Esophagus squamous epithelium (tissue), 4 donors: ENCODE measurements at regions not wholly inside any gene's neighbourhood (a gene's known extent, or its start where the extent isn't known, plus 50 kb on each side); places are given as distances from the start of the nearest gene placed in this dataset.

Experiments used
- POLR2A ChIP-seq, 4 donors: fragments of 450-650 bp; IDR thresholded peaks; one replicate each; pipeline ENCODE4 v1.6.1; 2017; ENCODE audit warnings: antibody characterized with exemption in 4 of 4, mild to moderate bottlenecking in 4 of 4, moderate library complexity in 3 of 4
- TF ChIP-seq, protein P1 (sequence below), 6 experiments: fragments of 450-650 bp in 4 of 6; fragments of 200-600 bp in 2 of 6; sonication (generic) in 2 of 6; IDR thresholded peaks; one replicate each; pipeline ENCODE4 v1.5.1; 2016 to 2019; ENCODE audit warnings: antibody characterized with exemption in 6 of 6, mild to moderate bottlenecking in 4 of 6, moderate library complexity in 4 of 6

GRCh38 chr6:164122109-164122508 is 707.6 kb downstream of the QKI start:
- TF ChIP-seq, protein P1, sequence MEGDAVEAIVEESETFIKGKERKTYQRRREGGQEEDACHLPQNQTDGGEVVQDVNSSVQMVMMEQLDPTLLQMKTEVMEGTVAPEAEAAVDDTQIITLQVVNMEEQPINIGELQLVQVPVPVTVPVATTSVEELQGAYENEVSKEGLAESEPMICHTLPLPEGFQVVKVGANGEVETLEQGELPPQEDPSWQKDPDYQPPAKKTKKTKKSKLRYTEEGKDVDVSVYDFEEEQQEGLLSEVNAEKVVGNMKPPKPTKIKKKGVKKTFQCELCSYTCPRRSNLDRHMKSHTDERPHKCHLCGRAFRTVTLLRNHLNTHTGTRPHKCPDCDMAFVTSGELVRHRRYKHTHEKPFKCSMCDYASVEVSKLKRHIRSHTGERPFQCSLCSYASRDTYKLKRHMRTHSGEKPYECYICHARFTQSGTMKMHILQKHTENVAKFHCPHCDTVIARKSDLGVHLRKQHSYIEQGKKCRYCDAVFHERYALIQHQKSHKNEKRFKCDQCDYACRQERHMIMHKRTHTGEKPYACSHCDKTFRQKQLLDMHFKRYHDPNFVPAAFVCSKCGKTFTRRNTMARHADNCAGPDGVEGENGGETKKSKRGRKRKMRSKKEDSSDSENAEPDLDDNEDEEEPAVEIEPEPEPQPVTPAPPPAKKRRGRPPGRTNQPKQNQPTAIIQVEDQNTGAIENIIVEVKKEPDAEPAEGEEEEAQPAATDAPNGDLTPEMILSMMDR (IDR thresholded peaks at IDR 0.05): no peak
- no peak for TF ChIP-seq POLR2A (IDR thresholded peaks at IDR 0.05)
